ACC112 (cell line): ENCODE measurements at regions not wholly inside any gene's neighbourhood (a gene's known extent, or its start where the extent isn't known, plus 50 kb on each side); places are given as distances from the start of the nearest gene placed in this dataset.
"Not testable (repeated sequence)": the region's sequence is repeated elsewhere in the genome, so short reads cannot be mapped to it uniquely, and the experiment has no call there.

ENCODE experiments used
- H2AFZ ChIP-seq: fragments of 200-600 bp; sonication (generic); one replicate; pipeline ENCODE4 v1.6.0; 2017; ENCODE audit warnings: antibody characterized with exemption, low read length; ENCODE audit not compliant: unreplicated experiment
- H3K27ac ChIP-seq: fragments of 200-600 bp; sonication (generic); 2 replicates; pipeline ENCODE4 v1.5.1; 2014; ENCODE audit warnings: low read depth, mild to moderate bottlenecking, antibody characterized with exemption, low read length, moderate library complexity
- H3K27me3 ChIP-seq: fragments of 200-600 bp; sonication (generic); 2 replicates; pipeline ENCODE4 v1.6.1; 2014; ENCODE audit warnings: mild to moderate bottlenecking, antibody characterized with exemption, low read length, moderate library complexity, mixed read lengths; ENCODE audit not compliant: insufficient read depth
- H3K36me3 ChIP-seq: fragments of 200-600 bp; sonication (generic); 2 replicates; pipeline ENCODE4 v1.6.1; 2016; ENCODE audit warnings: mild to moderate bottlenecking, antibody characterized with exemption, low read length, moderate library complexity, mixed read lengths; ENCODE audit not compliant: insufficient read depth
- H3K4me1 ChIP-seq: fragments of 200-600 bp; sonication (generic); one replicate; pipeline ENCODE4 v1.6.1; 2016; ENCODE audit warnings: low read length, mixed read lengths; ENCODE audit not compliant: insufficient read depth, unreplicated experiment, control insufficient read depth
- H3K4me3 ChIP-seq: fragments of 200-600 bp; sonication (generic); 2 replicates; pipeline ENCODE4 v1.5.1; 2014; ENCODE audit warnings: mild to moderate bottlenecking, low read depth, low read length
- H3K79me2 ChIP-seq: fragments of 200-600 bp; sonication (generic); one replicate; pipeline ENCODE4 v1.6.0; 2016; ENCODE audit warnings: low read length; ENCODE audit not compliant: control insufficient read depth, unreplicated experiment, insufficient read depth

- peaks cover 1% of the 10 kb centered on the region for H3K4me1 ChIP-seq
- H3K79me2 ChIP-seq, result no peaks in the 10 kb centered on the region
- H3K36me3 ChIP-seq, result no peaks in the 10 kb centered on the region
- no peak overlapping the region for H2AFZ ChIP-seq
- H3K27me3 ChIP-seq, result peaks cover 31% of the 10 kb centered on the region; the same call in 1 of the 2 replicates
- H3K27ac ChIP-seq, result no peak overlapping the region
- no peak overlapping the region for H3K4me3 ChIP-seq
These were observed 50.8 kb upstream of the ECHDC3 start for GRCh38 chr10:11691319-11691755.

GRCh38 chr10:11689945-11690736 is 52.0 kb upstream of the ECHDC3 start:
- H3K27me3 ChIP-seq, result peaks cover 22% of the 10 kb centered on the region; the same call in 1 of the 2 replicates
- no peaks in the 10 kb centered on the region for H3K79me2 ChIP-seq
- no peak overlapping the region for H2AFZ ChIP-seq
- H3K4me1 ChIP-seq, result peaks cover 5% of the 10 kb centered on the region
- H3K4me3 ChIP-seq, result no peak overlapping the region
- no peaks in the 10 kb centered on the region for H3K36me3 ChIP-seq
- H3K27ac ChIP-seq, result no peak overlapping the region

GRCh38 chr10:11688448-11688795 is 53.8 kb upstream of the ECHDC3 start:
- not testable (repeated sequence) for H3K79me2 ChIP-seq, H3K4me3 ChIP-seq, H3K36me3 ChIP-seq, H3K4me1 ChIP-seq, H2AFZ ChIP-seq, H3K27ac ChIP-seq
- peaks cover 18% of the 10 kb centered on the region; the same call in 1 of the 2 replicates for H3K27me3 ChIP-seq

- Histone ChIP-seq H3K27ac (no peak overlapping the region), H3K4me3 (no peak overlapping the region), H3K79me2 (no peaks in the 10 kb centered on the region), H3K4me1 (peaks cover 8% of the 10 kb centered on the region), H2AFZ (no peak overlapping the region), H3K36me3 (no peaks in the 10 kb centered on the region), H3K27me3 (peaks cover 18% of the 10 kb centered on the region; the same call in 1 of the 2 replicates)
These were observed 54.3 kb upstream of the ECHDC3 start for GRCh38 chr10:11687779-11688447.

- Histone ChIP-seq H3K4me3 (no peak overlapping the region), H3K27ac (no peak overlapping the region), H3K4me1 (peaks cover 8% of the 10 kb centered on the region), H2AFZ (no peak overlapping the region), H3K79me2 (no peaks in the 10 kb centered on the region), H3K36me3 (no peaks in the 10 kb centered on the region), H3K27me3 (peaks cover 13% of the 10 kb centered on the region; the same call in 1 of the 2 replicates)
These were observed 54.8 kb upstream of the ECHDC3 start for GRCh38 chr10:11687357-11687771.

- no peaks in the 10 kb centered on the region for H3K36me3 ChIP-seq
- H3K27ac ChIP-seq, result peak overlapping the region; percentile 88
- peaks cover 11% of the 10 kb centered on the region for H3K27me3 ChIP-seq
- peak overlapping the region; percentile 72 for H2AFZ ChIP-seq
- H3K79me2 ChIP-seq, result no peaks in the 10 kb centered on the region
- peaks cover 8% of the 10 kb centered on the region for H3K4me1 ChIP-seq
- H3K4me3 ChIP-seq, result peak overlapping the region; percentile 68
These were observed 56.4 kb upstream of the ECHDC3 start for GRCh38 chr10:11685787-11686218.

- Histone ChIP-seq H3K36me3 (no peaks in the 10 kb centered on the region), H2AFZ (peak overlapping the region; percentile 84), H3K4me1 (peaks cover 8% of the 10 kb centered on the region), H3K27me3 (peaks cover 17% of the 10 kb centered on the region), H3K27ac (peak overlapping the region; percentile 88), H3K79me2 (no peaks in the 10 kb centered on the region), H3K4me3 (peak overlapping the region; percentile 68)
These were observed 57.2 kb upstream of the ECHDC3 start for GRCh38 chr10:11684717-11685645.

GRCh38 chr10:11684341-11684716 is 57.9 kb upstream of the ECHDC3 start:
- Histone ChIP-seq H3K27me3 (peaks cover 20% of the 10 kb centered on the region), H3K4me3 (peak overlapping the region; percentile 68; the same call in 1 of the 2 replicates), H3K27ac (peak overlapping the region; percentile 88; the same call in 1 of the 2 replicates)
- not testable (repeated sequence) for H2AFZ ChIP-seq, H3K79me2 ChIP-seq, H3K4me1 ChIP-seq, H3K36me3 ChIP-seq

GRCh38 chr10:11683529-11684320 is 58.5 kb upstream of the ECHDC3 start:
- H3K4me1 ChIP-seq, result peaks cover 8% of the 10 kb centered on the region
- no peaks in the 10 kb centered on the region for H3K79me2 ChIP-seq
- H3K4me3 ChIP-seq, result no peak overlapping the region
- H3K27me3 ChIP-seq, result peaks cover 20% of the 10 kb centered on the region
- no peaks in the 10 kb centered on the region for H3K36me3 ChIP-seq
- no peak overlapping the region for H3K27ac ChIP-seq
- no peak overlapping the region for H2AFZ ChIP-seq

GRCh38 chr10:11682851-11683250 is 59.3 kb upstream of the ECHDC3 start:
- no peak overlapping the region for H3K27ac ChIP-seq
- H3K4me3 ChIP-seq, result no peak overlapping the region
- no peaks in the 10 kb centered on the region for H3K79me2 ChIP-seq
- H2AFZ ChIP-seq, result no peak overlapping the region
- H3K27me3 ChIP-seq, result peaks cover 20% of the 10 kb centered on the region
- peaks cover 8% of the 10 kb centered on the region for H3K4me1 ChIP-seq
- no peaks in the 10 kb centered on the region for H3K36me3 ChIP-seq
